ENCODE measurements at regions not wholly inside any gene's neighbourhood (a gene's known extent, or its start where the extent isn't known, plus 50 kb on each side); places are given as distances from the start of the nearest gene placed in this dataset.
A peak's percentile ranks its signal among the peaks of the same experiment; 100 is the strongest.

- Histone ChIP-seq H3K9me3 (no peaks in the 10 kb centered on the region), H3K27me3 (no peaks in the 10 kb centered on the region), H3K4me3 (no peak overlapping the region), H3K4me1 (peaks cover 0 to 2% of the 10 kb centered on the region in 2 donors), H3K27ac (no peak overlapping the region), H3K36me3 (no peaks in the 10 kb centered on the region)
- ATAC-seq (no peak), DNase-seq (no peak)
- intact Hi-C loops (cut with DNase I), result no loop called here
- no peak for TF ChIP-seq CTCF (IDR thresholded peaks at IDR 0.05)
Measured at GRCh38 chr3:135905058-135905724, 60.3 kb upstream of the PPP2R3A start.

- TF ChIP-seq CTCF (IDR thresholded peaks at IDR 0.05), result no peak
- Histone ChIP-seq H3K27ac (no peak overlapping the region), H3K4me1 (peaks cover 0 to 2% of the 10 kb centered on the region in 2 donors), H3K4me3 (no peak overlapping the region), H3K27me3 (no peaks in the 10 kb centered on the region), H3K36me3 (no peaks in the 10 kb centered on the region), H3K9me3 (no peaks in the 10 kb centered on the region)
- intact Hi-C loops (cut with DNase I), result no loop called here
- peak in 1 of 4 donors; percentile 32 for DNase-seq
- peak; percentile 62 for ATAC-seq
Measured at GRCh38 chr3:135907422-135908165, 57.9 kb upstream of the PPP2R3A start.

- TF ChIP-seq CTCF (IDR thresholded peaks at IDR 0.05), result no peak
- no peaks in the 10 kb centered on the region for H3K36me3 ChIP-seq
- peaks cover 0 to 2% of the 10 kb centered on the region in 2 donors for H3K4me1 ChIP-seq
- ATAC-seq (peak; percentile 54), DNase-seq (no peak)
- no peak overlapping the region for H3K4me3 ChIP-seq
- no peak overlapping the region for H3K27ac ChIP-seq
- H3K9me3 ChIP-seq, result no peaks in the 10 kb centered on the region
- no peaks in the 10 kb centered on the region for H3K27me3 ChIP-seq
- intact Hi-C loops (cut with DNase I), result no loop called here
Measured at GRCh38 chr3:135908225-135908624, 57.3 kb upstream of the PPP2R3A start.

- intact Hi-C loops (cut with DNase I), result no loop called here
- no peak for TF ChIP-seq CTCF (IDR thresholded peaks at IDR 0.05)
- H3K27me3 ChIP-seq, result no peaks in the 10 kb centered on the region
- H3K4me1 ChIP-seq, result peaks cover 0 to 2% of the 10 kb centered on the region in 2 donors
- H3K4me3 ChIP-seq, result no peak overlapping the region
- H3K27ac ChIP-seq, result no peak overlapping the region
- no peaks in the 10 kb centered on the region for H3K36me3 ChIP-seq
- ATAC-seq (no peak), DNase-seq (no peak)
- no peaks in the 10 kb centered on the region for H3K9me3 ChIP-seq
Measured at GRCh38 chr3:135908737-135909136, 56.8 kb upstream of the PPP2R3A start.

GRCh38 chr3:135911110-135911509 lies 54.4 kb upstream of the PPP2R3A start:
- intact Hi-C loops (cut with DNase I), result no loop called here
- TF ChIP-seq CTCF (IDR thresholded peaks at IDR 0.05), result no peak
- H3K9me3 ChIP-seq, result no peaks in the 10 kb centered on the region
- H3K27ac ChIP-seq, result no peak overlapping the region
- DNase-seq, result peak in 2 of 4 donors; percentile 45 to 47
- H3K27me3 ChIP-seq, result no peaks in the 10 kb centered on the region
- no peaks in the 10 kb centered on the region for H3K36me3 ChIP-seq
- peaks cover 0 to 2% of the 10 kb centered on the region in 2 donors for H3K4me1 ChIP-seq
- H3K4me3 ChIP-seq, result no peak overlapping the region
- no peak for ATAC-seq
